ENCODE measurements at regions not wholly inside any gene's neighbourhood (a gene's known extent, or its start where the extent isn't known, plus 50 kb on each side); places are given as distances from the start of the nearest gene placed in this dataset.

DNA sequence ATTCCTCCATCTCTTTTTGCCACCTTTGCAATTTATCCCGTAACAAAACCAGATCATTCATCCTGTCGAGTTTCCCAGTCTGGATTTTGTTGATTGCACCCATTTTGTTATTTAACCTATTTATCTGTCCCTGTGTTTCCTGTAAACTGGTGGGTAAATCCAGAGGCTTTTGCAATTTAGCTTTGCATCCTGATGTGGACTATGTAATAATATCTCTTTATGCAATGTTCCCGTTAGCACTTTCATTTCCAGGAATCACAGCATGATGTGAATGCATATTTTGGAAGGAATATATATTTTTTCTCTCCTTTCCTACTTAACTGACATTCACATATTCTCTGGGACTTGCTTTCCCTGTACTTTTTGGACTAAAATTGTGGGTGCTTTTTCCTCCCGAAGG is 240.3 kb upstream of the GAS1 start:
- TF ChIP-seq, protein P1, sequence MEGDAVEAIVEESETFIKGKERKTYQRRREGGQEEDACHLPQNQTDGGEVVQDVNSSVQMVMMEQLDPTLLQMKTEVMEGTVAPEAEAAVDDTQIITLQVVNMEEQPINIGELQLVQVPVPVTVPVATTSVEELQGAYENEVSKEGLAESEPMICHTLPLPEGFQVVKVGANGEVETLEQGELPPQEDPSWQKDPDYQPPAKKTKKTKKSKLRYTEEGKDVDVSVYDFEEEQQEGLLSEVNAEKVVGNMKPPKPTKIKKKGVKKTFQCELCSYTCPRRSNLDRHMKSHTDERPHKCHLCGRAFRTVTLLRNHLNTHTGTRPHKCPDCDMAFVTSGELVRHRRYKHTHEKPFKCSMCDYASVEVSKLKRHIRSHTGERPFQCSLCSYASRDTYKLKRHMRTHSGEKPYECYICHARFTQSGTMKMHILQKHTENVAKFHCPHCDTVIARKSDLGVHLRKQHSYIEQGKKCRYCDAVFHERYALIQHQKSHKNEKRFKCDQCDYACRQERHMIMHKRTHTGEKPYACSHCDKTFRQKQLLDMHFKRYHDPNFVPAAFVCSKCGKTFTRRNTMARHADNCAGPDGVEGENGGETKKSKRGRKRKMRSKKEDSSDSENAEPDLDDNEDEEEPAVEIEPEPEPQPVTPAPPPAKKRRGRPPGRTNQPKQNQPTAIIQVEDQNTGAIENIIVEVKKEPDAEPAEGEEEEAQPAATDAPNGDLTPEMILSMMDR (IDR thresholded peaks at IDR 0.05), result no peak
- no peak for TF ChIP-seq POLR2A (IDR thresholded peaks at IDR 0.05)

All from vagina (tissue), 2 donors.